GM21619 (cell line): ENCODE measurements at regions not wholly inside any gene's neighbourhood (a gene's known extent, or its start where the extent isn't known, plus 50 kb on each side); places are given as distances from the start of the nearest gene placed in this dataset.

Experiments
- ATAC-seq: cut with Tn5 transposase; IDR thresholded peaks from one replicate; pipeline ENCODE4 v1.9.1; 2021; ENCODE audit not compliant: unreplicated experiment

GRCh38 chr11:16448123-16448717, 91.9 kb upstream of the SOX6 start:
- no peak for ATAC-seq

- ATAC-seq, result no peak
These were observed 85.1 kb upstream of the SOX6 start for GRCh38 chr11:16441461-16441860.

- no peak for ATAC-seq
These were observed 83.8 kb upstream of the SOX6 start for GRCh38 chr11:16440136-16440535.

- no peak for ATAC-seq
These were observed 77.7 kb upstream of the SOX6 start for GRCh38 chr11:16434036-16434435.

GRCh38 chr11:16430674-16431073, 74.3 kb upstream of the SOX6 start:
- no peak for ATAC-seq

- ATAC-seq, result no peak
These were observed 65.5 kb upstream of the SOX6 start for GRCh38 chr11:16421826-16422225.

- no peak for ATAC-seq
These were observed 62.2 kb upstream of the SOX6 start for GRCh38 chr11:16418428-16419097.

GRCh38 chr11:16412525-16413172, 56.3 kb upstream of the SOX6 start:
- peak; percentile 71 for ATAC-seq

- ATAC-seq, result no peak
These were observed 54.1 kb upstream of the SOX6 start for GRCh38 chr11:16410479-16410878.

GRCh38 chr11:16408619-16409018, 52.3 kb upstream of the SOX6 start:
- ATAC-seq, result no peak

GRCh38 chr11:16406226-16406625, 49.9 kb upstream of the SOX6 start:
- no peak for ATAC-seq
